CD4-positive, alpha-beta T cell treated with Interleukin-21 for 1 hour (primary cell): ENCODE measurements at regions not wholly inside any gene's neighbourhood (a gene's known extent, or its start where the extent isn't known, plus 50 kb on each side); places are given as distances from the start of the nearest gene placed in this dataset.
"Not testable (repeated sequence)": the region's sequence is repeated elsewhere in the genome, so short reads cannot be mapped to it uniquely, and the experiment has no call there.

ENCODE experiments used
- DNase-seq: peaks from one replicate; pipeline ENCODE4 v3.0.0-alpha.2; 2020

DNA sequence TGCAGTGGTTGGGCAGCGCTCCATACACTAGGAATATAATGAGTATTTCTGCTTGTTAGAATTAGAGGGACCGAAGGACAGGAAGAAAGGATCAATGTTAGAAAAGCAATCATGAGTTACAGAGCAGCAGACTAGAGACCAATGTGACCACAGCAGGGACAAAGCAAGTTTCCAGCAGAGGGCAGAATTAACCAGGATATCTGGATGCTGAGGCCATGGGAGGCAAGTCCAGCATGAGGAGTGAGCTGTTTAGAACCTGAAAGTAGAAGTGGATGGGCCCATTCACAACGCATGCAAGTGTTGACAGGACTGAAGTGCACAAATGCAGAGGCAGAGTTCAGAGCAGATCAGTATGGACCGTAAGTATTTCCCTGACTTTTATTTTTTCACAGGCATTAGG lies 910.4 kb upstream of the GYPC start:
- DNase-seq = no peak

DNA sequence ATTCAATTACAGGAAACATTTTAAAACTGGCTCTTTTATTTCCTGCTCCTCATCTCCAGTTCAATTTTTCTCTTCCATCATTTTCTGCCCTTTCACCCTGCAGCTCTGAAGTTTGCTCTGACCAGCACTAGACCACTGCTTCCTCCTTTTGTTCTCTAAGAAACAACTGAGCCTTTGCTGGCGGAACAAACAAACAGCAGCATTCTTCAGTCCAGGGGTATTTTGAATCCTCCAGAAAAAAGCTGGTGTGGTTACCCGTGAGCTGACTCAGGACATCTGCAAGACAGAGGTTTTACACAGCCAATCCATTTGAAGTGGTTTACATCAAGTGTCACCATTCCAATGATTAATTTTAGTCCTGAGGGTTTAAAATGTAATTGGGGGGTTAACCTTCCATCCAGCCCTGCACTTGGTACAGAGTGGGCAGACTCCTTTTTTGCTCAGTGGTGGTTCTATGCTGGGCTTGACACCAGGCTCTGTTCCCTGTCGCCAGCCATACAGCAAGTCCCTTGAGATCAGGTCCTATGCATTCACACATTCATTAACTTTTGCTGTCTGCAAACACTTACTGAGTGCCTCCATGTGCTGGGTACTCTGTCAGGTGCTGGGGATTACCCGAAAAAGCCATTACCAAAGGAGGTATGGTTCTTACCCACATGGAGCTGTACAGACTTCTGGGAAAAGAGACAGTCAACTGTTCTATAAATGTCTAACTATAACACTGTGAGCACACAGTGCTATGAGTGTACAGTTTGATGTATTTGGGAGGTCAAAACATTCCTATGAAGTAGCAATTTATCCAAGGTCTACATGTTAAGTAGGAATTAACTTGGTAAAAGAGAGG lies 909.4 kb upstream of the GYPC start:
- DNase-seq = no peak

DNA sequence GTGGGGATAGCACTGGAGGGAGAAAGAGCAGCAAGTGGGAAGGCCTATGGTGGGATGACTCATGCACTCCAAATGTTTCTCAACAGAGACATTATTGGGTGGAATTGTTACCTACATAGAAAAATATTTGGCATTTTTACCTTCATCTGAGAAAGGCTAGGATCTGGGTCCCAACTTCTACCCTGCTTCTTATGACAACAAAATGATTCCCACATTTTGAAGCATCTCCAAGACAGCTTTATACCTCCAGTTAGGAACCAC lies 908.9 kb upstream of the GYPC start:
- no peak for DNase-seq

DNA sequence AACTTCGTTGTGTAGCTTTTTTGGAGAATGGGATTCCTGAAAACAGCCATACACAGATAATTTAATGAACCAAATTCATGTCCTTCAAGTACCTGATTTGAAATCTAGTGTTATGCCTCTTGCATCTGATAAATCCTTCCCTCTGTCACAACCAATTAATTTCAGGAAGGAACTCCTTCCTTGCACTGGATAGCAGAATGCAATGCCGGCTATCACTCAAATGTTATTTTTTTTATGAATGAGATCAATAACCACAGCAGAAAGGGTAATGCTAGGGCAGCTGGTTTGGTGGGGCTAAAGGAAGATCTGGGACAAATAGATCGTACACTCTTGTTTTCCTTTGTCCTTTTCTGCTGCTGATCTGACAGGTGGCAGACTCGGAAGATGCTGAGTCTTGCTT lies 899.5 kb upstream of the GYPC start:
- no peak for DNase-seq

DNA sequence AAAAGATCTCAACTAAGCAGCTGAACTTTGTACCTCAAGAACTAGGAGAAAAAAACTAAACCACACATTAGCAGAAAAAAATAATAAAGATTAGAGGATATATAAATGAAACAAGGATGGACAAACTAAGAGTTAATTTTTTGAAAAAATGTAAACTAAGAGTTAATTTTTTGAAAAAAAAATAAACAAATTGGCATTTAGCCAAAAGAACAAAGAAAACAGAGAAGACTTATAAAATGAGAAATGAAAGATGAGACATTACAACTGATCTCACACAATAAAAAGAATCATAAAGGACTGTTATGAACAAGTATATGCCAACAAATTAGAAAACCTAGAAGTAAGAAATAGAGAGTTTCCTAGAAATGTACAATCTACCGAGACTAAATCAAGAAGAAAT lies 859.2 kb upstream of the GYPC start:
- DNase-seq = no peak

DNA sequence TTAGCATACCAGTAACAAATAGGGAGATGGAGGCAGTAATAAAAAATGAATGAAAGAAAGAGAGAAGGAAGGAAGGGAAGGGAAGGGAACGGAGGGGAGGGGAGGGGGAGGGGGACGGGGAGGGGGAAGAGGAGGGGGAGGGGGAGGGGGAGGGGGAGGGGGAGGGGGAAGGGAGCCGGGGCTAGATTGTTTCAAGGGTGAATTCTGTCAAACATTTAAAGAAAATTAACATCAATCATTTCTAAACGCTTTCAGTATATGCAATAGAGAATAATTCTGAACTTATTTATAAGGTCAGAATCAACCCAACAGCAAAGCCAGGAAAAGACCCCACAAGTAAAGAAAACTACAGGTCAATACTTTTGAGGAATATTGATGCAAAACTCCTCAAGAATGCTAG lies 858.8 kb upstream of the GYPC start:
- DNase-seq = no peak

DNA sequence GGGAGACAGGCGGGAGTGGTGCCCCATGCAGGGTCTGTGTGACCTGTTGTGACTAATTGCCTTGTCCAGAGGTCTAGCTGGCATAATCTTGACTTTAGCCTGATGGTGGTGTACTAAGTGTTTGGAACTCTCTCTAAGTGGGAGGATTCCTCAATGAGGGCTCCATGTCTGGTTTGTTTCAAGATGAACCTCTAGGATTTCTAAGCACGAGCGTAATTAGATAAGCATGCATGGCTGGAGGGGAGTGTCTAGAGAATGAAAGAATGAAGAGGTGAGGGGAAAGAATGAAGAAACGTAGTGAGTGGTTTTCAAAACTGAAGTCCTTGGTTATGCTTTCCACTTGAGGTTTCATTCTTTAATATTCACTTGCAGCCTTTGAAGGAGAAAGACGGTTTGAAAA lies 833.2 kb upstream of the GYPC start:
- DNase-seq = no peak

DNA sequence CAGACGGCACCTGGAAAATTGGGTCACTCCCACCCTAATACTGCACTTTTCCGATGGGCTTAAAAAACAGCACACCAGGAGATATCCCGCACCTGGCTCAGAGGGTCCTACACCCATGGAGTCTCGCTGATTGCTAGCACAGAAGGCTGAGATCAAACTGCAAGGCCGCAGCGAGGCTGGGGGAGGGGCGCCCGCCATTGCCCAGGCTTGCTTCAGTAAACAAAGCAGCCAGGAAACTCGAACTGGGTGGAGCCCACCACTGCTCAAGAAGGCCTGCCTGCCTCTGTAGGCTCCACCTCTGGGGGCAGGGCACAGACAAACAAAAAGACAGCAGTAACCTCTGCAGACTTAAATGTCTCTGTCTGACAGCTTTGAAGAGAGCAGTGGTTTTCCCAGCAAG lies 830.2 kb upstream of the GYPC start:
- not testable (repeated sequence) for DNase-seq

DNA sequence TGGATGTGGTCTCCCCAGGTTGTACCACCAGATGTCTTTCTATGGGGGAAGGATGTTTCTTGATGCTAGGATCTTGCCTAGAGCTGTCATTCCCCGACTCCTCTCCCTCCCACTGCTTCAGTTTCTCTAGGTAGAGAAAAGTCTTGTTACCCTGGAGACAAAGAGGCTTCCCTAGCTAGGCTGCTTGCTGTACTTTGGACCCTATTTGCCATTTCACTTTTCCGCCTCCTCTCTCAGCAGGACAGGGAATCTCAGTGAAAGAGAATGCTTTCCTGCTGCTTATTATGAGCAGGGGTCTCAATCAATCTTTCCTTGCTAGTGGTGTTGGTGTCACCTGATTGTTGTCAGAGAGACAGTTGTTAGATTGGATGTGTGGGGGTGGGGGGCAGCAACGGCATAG lies 818.8 kb upstream of the GYPC start:
- DNase-seq = no peak

DNA sequence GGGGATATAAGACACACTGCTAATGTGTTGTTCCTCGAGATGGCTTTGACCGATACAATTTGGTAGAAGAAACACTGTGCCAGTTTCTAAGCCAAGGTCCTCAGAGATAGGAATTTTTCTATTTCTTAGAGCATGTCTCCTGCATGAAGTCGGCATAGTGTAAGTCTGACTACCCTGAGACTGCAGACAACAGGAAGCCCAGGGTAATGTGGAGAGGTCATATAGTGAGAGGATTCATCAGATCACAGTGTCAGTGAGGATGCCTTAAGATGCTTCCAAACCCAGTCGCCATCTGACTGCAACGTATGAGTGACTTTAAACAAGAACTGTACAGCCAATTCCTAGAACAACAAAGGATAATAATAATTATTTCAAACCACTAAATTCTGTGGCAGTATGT lies 818.3 kb upstream of the GYPC start:
- DNase-seq = no peak

DNA sequence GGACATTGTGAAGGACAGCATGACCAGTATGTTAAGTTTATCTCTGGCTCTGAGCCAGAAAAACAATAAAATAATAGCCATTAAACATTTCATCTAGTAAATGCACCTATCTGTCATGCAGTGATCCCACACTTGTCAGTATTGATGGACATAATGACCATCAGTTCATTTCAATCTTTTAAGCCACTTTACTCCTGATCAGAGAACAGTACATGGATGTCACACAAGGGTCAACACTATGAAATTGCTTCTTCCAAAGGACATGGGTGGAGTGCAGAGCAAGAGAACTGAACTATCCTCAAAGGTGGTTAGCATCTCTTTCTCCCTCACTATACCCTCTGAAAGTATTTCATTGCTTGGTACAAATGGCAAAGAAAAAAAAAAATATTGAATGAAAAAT lies 816.0 kb upstream of the GYPC start:
- no peak for DNase-seq

DNA sequence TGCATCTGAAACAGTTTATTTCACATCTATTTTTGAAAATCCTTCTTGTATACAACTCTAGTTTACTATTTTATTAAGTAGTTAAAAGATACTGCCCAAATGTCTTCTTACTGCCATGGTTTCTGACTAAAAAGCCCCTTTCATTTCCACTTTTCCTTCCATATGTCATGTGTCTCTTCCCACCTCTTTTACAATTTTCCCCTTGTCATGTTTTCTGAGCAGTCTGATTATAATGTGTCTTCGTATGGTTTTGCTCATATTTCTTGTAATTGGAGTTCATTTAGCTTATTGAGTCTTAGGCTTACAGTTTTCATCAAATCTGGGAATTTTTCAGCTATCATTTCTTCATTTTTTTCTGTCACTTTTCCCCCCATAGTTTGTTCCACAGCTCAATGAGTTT lies 813.9 kb upstream of the GYPC start:
- no peak for DNase-seq

DNA sequence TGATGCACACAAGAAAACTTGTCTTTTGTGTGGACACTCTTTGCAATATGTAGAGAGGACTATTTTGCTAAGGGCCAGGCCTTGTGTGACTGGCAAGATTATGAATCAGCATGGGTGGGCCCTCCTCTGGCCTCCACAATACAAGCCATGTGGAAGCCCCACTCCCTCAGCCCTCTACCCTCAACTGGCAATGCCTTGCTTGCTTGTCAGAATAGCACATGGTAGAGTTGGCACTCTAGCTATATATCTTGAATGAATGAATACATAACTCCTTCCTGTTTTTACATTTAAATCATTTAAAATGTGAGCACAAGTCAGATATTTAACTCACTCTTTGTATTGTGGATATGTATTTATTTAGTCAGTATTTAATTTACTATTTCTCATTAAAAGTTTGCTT lies 805.4 kb upstream of the GYPC start:
- DNase-seq = no peak

DNA sequence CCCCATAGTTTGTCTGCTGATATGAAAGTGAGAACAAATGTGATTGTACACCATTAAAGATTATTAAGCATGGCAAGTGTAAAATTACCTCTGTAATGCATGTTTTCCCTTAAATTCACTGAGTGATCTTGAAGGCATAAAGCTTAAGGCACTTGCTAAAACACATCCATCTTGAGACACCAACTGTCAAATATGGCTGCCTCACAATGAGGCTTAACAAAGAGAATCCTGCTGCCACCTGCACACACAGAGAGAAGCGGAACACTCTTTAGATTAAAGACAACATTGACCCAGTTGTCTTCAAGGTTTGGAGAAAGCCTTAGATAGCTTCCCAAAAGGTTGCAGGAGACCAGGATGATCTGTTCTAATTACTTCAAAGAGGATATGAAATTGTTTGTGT lies 803.6 kb upstream of the GYPC start:
- DNase-seq = no peak

DNA sequence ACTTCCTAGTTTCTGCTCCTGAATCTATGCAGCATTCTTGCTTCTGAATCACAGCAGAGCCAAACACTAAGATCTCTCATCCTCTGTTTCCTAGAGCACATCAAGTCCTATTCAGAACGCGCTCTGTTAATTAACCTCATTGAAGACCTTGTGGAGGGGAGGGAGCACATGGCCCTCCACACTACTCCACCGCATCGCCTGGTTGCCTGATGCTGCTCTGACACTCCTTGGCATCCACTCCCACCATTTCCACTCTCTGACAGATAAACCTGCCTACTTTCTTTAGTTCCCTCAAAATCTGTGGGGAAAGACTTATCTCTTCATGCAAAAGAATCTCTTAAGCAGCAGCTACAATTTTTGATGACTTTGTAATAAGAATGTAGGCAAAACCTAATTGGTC lies 802.3 kb upstream of the GYPC start:
- no peak for DNase-seq

DNA sequence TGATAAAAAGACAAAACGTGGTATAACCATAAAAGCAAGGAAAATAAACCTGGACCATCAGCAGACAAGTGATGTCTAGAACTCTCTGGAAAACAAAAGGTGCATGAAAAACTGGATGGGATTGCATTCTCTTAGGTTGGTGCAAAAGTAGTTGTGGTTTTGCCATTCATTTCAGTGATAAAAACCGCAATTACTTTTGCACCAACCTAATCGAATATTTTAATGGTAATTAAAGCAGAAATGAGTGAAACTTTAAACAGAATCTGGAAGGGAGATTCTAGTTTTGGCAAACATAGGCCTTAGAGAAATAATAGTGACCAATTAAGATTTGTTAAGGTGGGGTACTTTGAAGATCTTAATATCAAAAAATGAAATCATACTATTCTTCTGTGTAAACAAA lies 800.8 kb upstream of the GYPC start:
- DNase-seq = no peak

DNA sequence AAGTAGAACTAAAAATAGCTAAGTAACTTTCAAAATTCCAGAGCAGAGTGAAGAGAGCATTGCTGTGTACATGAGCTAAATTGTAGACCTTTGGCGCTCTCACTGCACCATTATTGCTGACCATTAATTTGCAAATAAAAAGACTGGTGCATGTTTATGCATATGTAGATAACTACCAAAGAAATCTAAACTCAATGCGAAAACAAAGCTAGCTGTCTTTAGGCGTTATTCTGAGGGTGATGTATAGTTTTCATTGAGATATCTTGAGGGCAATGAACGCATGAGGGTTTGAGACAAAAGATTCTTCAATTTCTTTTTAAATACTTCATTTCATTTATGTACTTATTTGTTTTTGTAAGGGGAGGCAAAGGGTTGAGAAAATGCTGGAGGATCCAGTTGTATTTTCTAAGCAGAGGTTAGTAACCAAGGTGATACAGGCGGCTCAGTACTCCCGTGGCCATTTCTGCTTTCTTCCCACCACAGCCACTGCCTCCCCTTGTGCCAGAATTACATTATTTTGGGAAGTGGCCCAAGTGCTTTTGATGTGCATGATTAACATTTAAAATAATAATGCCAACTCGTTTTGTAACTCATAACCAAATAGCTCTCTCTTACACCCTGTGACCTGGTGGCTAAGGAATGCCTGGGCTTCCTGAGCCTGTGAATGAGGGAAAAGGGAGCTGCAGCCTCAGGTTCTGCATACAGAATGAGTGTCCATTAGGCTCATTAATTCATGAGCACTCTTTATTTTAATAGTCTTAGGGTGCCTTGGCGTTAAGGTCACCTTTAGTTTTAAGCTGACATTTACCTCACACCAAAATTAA lies 797.8 kb upstream of the GYPC start:
- no peak for DNase-seq

DNA sequence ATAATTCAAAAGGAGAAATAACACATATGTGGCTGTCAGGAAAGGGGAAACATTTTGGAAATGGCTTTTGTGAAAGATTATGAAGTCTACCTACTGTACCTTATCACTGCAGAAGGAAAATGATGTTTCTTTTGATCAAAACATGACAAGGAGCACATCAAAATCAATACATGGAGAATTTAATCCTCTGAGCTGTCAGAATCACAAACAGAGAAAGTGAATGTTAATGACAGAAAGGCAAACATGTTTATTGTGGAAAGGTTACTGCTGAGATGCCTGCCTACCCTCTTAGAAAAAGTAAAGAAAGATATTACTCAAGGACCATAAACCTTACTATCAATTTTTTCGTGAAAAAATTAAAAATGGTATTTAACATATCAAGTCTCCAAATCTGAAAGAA lies 794.5 kb upstream of the GYPC start:
- no peak for DNase-seq

DNA sequence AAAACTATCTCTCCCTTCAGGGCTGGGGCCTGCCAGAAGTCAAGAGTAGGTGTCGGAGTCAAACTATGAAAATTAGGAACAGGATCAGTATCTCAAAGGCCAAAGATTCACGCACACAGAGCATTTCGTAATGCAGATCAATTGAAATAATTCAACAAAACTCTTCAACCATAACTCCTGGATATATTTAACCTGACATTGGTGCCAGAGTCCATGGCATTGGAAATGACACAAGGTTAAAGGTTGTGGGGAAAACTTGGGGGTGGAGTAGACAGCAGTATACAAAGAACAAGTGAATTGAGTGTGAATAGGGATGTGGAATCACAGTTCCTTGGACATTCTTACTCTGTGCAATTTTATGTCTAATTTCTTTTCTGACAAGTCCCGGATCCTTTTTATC lies 788.0 kb upstream of the GYPC start:
- DNase-seq = no peak

DNA sequence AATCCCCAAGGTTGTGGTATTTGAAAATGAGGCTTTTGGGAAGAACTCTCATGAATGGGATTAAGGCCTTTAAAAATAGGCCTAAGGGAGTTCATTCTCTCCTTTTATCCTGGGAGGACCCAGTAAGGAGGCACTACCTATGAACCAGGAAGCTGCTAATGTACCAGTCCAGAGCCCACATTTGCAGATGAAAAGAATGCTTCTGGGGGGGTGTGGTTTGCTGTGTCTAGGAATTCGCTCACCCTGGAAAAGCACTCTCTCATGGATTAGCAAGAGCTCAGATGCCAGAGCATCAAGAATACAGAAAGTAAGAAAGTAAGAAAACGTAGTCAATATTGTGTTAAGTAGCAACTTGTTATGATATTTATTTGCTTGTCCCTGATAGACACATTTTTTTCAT lies 785.7 kb upstream of the GYPC start:
- DNase-seq = no peak

DNA sequence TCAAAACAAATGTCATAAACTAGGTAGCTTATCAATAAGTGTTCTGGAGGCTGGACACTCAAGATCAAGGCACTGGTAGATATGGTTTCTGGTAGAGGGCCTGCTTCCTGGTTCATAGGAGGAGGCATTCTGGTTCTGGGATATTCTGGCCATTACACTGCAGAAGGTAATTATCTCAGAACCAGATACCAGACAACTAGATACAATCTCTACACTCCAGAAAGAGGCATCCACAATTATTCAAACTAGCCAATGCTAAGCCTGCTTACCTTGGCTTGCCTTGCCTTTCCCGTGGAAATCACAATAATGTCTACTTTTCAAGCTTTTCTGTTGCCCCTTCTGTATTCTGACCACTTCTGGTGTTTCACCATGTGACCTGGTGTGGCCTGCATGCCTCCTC lies 785.2 kb upstream of the GYPC start:
- DNase-seq = no peak

DNA sequence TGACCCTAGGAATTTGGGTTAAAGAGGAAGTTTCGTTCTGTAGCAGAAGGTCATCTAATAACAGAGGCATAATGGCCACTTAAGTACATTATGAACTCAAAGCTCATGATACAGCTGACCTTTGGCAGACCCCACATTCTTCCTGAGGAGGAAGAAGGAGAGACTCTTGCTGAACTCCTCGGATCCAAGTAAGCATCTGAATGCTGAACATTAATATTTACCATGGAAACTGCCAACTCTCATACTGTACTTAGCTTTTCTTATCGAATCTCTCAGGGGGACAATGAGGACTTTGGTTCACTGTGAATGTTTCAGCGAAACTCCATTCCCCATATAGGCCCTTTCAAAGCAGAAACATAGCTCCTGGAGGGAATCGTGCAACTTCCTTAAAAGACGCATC lies 781.4 kb upstream of the GYPC start:
- no peak for DNase-seq

DNA sequence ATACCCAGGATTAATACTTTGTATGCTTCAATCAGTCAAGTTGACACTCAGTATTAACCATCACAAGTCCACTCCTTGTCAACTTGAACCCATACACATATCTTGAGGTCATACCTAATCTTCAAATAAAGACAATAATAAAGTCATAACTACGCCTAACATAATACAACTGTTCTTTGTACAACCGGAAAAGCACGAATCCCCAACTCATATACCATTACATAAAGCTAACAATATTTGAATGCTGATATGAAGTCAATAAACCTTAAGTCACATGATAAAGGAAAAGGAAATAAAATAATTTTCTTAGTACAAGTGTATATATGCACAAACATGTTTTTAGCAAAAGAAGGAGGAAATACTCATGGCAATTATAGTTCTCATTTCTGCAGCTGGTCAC lies 770.6 kb upstream of the GYPC start:
- no peak for DNase-seq

DNA sequence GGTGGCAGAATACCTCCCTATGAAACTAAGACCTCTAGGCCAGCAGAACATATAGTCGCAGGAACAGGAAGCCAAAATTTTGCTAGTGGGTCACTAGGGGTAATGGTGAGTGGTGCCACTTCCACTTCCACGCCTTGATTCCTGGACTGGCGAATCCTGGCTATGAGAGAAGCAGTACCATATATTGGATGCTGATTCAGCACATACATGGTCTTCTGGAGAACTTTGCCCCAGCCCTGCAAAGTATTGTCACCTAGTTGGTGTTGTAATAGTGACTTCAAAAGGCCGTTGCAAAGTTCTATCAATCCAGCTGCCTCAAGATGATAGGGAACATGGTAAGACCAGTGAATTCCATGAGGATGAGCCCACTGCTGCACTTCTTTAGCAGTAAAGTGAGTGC lies 769.8 kb upstream of the GYPC start:
- DNase-seq = no peak

DNA sequence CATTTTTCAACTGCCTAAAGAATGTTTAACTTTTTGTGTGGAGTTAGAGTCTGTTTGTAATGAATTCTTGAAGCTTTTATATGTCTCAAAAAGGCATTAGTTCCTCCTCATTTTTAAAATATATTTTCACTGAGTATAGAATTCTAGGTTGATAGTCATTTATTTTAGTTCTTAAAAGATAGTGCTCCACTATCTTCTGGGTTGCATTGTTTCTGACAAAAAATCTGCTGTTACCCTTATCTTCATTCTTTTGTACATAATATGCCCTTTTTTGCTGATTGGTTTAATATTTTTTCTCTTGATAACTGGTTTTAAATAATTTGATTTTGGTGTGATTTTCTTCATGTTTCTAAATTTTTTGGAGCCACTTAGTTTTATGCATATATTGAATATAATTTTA lies 754.7 kb upstream of the GYPC start:
- DNase-seq = no peak
